IPS-11a (cell line): ENCODE measurements at regions not wholly inside any gene's neighbourhood (a gene's known extent, or its start where the extent isn't known, plus 50 kb on each side); places are given as distances from the start of the nearest gene placed in this dataset.
"Not testable (repeated sequence)": the region's sequence is repeated elsewhere in the genome, so short reads cannot be mapped to it uniquely, and the experiment has no call there.

Experiments used
- H3K4me3 ChIP-seq: one replicate; pipeline ENCODE4 v1.5.1; 2013; ENCODE audit warnings: low read depth, low read length, control low read depth

DNA sequence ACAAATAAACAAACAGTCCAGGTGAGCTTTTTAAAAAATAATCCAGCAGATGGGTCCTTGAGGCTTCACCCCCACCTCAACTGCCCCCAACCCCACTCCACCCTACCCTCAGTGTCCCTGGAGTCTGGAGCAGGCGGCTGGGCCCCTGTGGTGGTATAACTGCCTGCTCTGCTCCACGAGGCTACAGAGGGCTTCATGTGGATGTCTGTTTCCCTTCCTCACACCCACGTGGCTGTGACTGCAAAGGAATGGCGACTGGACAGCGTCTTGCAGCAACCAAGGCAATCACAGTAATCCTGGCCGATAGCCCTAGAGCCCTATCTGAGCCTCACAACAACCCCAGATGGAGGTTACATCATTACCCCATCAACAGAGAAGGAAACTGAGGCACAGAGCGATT, 76.5 kb downstream of the SLC2A10 start:
- H3K4me3 ChIP-seq: no peak overlapping the region

DNA sequence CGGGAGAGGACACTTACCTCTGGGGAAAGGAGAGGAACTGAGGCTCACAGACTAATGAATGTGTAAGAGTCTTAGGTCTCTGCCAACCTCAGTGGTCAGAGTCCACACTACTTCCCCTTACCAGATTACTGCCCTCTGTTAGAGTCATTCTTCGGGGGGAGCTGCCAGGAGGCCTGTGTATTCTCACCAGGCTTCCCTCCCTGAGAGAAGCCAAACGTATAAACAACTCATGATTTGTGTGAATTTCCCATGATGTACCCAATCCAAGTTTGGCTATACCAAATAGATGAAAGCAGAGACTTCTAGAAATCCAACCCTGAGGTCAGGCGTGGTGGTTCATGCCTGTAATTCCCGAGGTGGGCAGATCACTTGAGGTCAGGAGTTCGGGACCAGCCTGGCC, 77.1 kb downstream of the SLC2A10 start:
- no peak overlapping the region for H3K4me3 ChIP-seq

DNA sequence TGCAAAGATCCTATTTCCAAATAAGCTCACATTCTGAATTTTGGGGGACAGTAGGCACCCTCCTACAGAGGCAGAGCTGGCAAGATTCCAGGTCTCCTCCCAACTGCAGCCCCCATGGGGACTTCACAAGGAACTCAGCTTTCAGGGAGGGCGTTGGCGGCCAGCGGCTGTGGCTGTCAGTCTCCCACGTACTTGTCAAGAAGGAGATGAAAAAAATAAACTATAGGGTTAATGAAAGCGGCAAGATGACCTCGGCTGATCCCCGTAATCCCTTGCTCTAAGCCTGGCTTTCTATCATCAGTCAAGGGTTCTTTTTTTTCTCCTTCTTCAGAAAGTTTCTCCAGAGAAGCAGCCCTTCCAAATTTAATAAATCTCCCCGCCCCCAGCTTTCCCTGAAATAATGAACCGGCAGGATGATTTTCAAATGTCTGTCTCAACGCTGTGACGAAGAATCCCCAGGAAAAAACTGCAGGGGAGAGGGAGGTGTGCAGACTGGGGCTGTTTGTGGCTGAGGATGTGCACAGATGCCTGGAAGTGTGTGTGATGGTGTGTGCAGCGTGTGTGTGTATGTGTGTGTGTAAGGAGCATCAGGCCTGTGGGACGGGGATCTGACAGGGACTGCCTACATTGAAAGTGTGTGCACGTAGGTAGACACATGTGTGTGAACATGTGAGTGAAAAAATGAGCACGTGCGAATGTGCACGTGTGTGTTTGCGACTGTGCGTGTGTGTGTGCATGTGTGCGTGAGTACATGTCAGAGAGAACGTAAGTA, 78.7 kb downstream of the SLC2A10 start:
- no peak overlapping the region for H3K4me3 ChIP-seq

DNA sequence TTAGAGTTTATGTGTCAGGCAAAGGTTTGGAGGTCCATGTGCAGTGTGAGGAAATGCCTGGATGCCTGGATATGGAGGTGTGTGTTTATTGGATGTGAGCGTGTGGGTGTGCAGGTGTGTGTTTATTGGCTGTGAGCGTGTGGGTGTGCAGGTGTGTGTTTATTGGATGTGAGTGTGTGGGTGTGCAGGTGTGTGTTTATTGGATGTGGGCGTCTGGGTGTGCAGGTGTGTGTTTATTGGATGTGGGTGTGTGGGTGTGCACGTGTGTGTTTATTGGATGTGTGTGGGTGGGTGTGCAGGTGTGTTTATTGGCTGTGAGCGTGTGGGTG, 79.3 kb downstream of the SLC2A10 start:
- H3K4me3 ChIP-seq: not testable (repeated sequence)

DNA sequence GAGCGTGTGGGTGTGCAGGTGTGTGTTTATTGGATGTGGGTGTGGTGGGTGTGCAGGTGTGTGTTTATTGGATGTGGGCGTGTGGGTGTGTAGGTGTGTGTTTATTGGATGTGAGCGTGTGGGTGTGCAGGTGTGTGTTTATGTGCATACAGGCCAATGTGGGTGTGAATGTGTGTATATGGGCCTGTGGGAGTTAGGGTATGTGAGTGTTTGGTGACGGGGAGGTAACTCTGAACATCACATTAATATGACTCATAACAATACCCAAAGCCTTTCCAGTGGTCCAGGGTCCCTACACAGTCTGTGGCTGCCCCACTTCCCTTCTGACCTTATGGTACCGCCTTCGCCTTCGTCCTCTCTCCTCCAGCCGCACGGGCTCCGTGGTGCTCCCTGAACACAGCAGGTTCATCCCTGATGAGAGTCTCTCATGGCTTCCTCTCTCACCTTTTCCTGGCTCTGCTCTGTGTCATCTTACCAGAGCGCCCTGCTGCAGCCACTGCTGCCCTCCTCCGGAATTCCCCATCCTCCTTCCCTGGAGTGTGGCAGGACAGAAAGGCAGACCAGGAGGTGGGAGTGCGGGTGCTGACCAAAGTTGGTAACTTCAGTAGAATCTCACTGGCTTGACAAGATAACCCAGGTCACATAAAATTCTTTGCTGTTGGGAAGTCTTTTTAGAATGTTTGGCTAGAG, 80.0 kb downstream of the SLC2A10 start:
- no peak overlapping the region for H3K4me3 ChIP-seq

DNA sequence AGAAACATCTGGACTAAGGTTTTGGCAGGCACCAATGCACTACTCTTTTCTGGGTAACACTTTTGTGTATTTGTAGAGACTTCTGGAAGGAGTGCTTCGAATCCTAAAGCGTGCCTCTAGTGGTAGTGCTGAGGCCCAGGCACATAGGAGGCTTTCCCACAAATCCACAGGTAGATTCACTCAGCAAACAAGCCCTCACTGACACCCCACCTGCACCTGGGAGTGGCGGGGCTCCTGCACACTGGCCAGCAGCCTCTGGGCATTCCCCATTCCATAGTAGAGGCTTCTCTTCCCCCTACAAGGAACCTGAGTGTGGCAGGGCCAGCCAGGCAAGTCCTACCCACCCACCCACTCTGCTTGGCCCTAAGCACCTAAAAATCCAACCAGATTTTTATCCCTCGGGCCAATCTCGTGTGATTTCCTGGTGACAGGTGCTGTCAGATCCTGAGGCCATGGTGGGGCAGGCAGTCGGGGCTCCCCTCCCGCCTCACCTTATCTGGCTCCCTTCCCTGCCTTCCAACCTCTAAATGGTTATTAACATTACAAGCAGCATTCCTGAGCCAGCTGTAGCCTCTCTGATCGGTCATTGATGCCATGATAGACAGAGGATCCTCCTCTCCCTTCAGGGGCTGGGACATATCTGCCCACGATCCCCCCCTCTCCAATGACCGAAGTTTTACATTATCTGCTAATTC, 82.4 kb downstream of the SLC2A10 start:
- H3K4me3 ChIP-seq: no peak overlapping the region

DNA sequence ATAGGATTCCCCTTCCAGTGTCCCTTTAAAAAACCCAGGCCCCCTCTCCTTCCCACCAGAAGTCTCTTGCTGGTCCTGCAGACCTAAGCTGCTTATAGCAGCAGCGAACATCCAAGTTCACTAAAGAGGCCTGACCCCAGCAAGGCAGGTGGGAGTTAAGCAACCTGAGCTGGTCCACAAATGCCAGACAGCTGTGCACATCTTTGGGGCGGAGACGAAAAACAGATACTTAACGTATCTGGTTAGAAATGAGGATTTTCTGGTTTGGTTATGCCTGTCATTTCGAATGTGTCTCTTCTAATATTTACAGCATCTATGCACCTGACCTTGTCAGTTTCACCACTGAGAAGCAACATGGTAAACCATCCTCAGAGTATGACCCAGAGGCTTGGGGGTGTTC, 87.8 kb downstream of the SLC2A10 start:
- H3K4me3 ChIP-seq: no peak overlapping the region

DNA sequence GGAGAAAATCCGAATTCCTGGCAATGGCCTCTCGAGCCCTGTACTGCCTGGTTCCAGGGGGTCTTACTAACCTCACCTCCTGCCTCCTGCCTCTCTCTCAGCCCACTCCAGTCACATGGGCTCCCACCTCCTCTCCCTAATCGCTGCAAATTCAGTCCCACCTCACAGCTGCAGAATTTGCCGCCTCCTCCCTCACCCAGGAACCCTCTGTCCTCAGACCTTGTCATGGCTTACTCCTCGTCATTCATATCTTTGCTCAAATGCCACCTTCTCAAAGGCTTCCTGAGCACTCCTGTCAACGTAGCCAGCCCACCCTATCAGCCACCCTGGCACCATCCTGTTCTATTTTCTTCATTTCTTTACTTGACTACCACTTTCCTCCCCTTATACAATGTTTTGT, 89.0 kb downstream of the SLC2A10 start:
- H3K4me3 ChIP-seq: no peak overlapping the region

DNA sequence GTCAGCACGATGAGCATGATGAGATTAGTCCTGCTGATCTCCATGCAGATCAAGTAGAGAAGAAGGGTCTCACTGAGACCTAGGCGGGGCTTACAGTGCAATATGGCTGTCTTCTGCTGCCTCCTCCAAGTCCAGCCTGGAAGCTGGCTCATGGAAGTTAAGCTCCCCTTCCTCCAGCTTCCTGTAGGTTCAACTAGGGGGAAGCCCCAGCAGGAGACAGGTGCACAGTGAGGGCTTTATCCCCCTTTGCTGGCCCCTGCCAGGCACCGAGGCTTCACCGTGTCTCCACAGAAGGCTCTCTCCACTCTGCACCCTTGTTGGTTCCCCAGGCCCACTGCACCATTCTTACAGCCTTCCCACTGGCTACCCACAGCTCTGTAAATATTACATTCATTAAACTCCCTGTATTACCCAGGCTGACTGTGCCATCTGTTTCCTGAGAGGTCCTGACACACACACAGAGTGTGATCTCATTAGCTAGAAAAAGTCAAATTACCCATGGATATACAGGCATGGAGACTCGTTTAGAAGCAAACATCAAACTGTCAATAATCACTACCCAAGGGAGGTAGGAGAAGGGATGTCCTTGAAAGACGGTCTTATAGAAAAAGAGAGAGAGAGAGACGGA, 90.4 kb downstream of the SLC2A10 start:
- H3K4me3 ChIP-seq: no peak overlapping the region

DNA sequence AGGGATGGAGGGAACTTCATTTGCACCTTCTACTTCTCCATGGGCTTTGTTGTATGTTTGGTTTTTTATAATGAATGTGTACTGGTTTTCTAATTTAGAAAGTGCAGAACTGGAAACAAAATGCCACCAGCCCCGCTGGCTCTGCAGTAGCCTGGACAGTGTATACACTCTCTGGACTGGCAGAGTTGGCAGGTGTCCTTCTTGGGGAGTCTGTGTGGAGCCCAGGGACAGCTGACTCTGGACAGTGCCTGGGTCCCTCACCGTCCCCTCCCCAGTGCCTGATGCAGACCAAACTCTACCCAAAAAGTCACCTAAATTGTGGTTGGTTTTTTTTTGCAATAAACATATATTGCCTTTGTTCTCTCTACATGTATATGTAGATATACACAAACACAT, 91.0 kb downstream of the SLC2A10 start:
- no peak overlapping the region for H3K4me3 ChIP-seq

DNA sequence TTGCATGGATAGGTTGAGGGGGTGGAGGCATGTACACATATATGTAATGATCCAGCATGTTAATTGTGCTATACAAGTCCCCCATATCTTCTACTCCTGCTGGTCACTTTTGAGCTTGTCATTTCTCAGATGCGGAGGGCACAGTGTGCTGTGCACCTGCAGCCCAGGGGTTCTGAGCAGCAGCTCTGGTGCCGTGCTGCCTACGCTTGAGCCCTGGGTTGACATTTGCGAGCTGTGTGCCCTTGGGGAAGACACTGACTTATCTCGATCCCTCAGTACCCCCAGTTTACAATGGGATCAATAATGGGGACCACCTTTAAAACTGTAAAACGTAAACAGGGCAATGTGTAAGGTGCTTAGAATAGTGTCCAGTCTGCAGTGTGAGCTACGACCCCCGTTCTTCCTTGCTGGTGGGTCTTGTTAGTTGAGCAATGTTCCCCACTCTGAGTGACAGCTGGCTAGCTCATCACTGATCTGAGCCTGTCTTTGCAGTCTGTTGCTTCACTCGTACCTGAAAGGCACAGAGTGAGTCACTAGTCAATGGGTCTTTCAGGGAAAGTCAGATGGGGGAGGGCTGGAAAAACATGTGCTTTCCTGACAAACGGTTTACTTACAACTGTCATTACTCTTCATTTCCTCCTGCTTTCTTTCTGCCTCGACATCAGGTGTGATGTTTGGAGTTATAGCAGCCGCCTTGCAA, 91.7 kb downstream of the SLC2A10 start:
- no peak overlapping the region for H3K4me3 ChIP-seq

DNA sequence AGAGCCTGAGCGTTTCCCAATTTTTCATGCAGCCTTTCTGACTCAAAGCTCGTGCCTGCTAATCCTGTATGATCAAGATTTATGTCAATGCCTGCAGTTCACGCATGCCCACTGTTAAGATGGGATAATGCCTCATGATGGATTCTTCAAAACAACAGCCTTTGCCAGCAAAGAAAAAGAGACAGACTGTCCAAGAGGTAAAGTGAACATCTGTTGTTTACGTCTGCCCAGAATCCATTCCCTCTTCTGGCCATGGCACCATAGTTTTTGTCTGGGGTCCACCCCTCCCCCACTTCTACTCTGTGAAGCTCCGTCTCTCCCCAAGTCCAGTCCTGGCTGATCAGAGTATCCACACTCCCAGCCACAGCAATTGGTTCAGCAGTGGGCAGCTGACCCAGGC, 91.9 kb upstream of the EYA2 start:
- no peak overlapping the region for H3K4me3 ChIP-seq

DNA sequence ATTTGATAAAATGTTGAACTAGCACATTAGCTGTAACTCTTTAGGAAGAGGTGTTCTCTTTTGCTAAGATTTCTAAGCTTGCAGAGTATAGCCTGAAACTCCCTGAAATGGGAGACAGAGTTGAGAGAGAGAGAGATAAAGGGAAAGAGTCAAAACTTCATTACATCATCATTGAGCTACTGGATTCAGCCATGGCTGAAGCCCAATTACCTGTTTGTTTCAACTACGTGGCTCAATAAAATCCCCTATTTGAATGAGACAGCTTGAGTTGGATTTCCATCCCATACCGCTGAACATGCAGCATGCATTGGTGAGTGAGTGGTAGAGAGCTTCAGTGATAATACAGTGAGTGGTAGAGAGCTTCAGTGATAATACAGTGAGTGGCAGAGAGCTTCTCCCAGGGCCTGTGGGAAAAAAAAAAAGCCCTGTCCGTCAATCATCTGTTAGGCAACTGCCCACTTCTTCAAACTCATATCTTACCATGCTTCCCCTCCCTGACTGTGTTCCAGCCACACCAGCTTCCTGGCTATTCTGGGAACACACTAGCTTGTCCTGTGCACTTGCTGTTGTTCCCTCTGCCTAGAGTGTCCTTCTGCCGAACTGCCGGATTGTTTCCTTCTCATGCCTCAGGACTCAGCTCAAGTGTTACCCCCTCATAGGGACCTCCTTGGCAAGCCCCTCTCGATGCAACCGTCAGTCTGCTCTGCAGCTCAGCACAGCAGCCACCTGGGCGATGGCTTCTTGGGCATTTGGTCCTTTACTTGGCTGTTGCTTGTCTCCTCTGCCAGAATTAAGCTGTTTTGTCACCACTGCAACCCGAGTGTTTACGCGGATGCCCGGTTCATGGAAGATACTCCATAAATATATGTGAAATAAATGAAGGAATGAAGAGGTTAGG, 91.3 kb upstream of the EYA2 start:
- no peak overlapping the region for H3K4me3 ChIP-seq

DNA sequence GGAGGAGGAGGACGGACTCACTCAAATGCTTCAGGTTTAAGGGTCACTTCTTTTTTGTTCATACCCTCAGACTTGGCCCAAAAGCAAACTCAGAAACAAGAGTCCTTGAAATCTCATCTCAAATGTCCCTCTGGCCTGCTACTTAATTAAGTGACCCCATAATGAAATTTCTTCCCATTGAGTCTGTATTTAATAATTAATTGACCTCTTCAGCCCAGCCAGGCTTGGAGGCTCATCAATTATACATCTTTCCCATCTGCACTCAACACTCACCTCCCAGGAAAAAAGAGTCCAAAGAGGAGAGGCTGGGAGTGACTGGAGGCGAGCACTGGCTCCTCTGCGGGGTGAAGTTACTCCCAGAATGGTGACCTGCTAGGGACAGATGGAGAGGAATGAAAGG, 90.5 kb upstream of the EYA2 start:
- no peak overlapping the region for H3K4me3 ChIP-seq

DNA sequence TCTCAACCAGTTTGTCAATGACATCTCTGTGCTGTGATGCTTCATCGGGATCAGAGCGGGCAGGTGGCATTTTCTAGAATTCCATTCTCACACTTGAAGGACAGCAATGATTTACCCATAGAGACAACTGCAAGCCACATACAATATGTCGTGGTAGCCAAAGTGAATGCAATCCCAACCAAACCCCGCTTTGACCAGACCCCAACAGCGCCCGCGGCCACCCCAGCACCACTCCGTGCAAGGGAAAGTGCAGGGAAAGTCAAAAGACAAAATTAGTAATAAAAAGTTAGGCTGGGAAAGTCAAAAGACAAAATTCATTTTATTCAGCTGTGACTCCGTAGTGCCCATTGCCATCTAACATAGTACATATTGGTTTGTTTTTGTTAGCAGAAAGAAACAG, 88.8 kb upstream of the EYA2 start:
- H3K4me3 ChIP-seq: no peak overlapping the region

DNA sequence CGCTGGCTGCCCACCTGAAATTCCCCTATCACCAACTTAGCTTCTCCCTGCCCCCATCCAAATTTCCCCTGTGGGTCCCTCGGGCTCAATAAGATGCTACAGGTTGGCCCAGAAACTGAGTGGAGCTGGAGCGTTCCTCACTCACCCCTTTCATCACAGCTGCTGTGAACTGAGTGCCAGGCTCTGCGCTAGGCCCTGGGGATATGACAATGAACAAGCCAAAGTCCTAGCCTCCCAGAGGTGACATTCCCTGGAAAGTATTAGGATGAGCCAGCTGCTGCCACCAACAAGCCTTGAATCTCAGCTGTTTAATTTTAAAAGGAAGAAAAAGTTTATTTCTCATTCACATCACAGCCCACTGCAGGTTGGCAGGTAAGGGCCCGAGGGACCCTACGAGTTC, 86.6 kb upstream of the EYA2 start:
- no peak overlapping the region for H3K4me3 ChIP-seq

DNA sequence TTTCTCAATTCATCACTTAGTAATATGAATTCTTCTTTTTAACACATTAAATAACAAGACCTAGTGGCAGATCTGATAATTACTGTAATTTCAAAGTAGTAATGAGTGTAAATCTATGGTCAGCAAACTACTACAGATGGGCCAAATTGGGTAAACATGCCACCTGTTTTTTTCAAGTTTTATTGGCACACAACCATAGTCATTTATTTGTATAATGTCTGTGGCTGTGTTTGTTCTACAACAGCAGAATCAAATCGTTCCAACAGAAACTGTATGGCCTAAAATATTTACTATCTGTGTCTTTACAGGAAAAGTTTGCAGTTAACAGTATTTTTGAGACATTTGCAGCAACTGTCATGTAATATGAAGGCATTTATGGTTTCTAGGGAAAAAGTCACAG, 86.1 kb upstream of the EYA2 start:
- no peak overlapping the region for H3K4me3 ChIP-seq

DNA sequence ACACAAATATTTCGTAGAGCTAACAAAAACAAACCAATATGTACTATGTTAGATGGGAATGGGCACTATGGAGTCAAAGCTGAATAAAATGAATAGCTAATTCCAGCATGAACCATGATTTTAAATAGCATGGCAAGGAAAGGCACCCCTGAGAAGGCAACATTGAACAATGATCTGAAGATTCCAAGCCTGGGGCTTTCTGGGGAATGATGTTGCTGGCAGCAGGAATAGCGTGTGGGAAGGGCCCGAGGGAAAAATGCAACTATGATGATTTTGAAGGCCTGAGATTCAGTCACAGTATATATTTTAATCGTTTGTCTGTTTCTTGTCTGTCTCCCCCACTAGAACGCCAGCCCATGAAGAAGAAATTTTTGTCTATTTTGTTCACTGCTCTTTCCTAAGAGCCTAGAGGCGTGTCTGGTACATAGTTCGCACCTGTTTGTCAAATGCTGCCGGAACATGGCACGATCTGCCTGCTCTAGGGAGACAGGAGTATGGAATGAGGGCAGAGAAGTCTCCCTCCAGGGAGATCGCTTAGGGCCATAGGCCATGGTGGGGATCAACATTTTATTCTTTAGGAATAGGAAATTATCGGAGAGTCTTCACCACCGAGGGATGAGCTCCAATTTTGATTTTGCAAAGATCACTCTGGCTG, 84.8 kb upstream of the EYA2 start:
- H3K4me3 ChIP-seq: no peak overlapping the region

DNA sequence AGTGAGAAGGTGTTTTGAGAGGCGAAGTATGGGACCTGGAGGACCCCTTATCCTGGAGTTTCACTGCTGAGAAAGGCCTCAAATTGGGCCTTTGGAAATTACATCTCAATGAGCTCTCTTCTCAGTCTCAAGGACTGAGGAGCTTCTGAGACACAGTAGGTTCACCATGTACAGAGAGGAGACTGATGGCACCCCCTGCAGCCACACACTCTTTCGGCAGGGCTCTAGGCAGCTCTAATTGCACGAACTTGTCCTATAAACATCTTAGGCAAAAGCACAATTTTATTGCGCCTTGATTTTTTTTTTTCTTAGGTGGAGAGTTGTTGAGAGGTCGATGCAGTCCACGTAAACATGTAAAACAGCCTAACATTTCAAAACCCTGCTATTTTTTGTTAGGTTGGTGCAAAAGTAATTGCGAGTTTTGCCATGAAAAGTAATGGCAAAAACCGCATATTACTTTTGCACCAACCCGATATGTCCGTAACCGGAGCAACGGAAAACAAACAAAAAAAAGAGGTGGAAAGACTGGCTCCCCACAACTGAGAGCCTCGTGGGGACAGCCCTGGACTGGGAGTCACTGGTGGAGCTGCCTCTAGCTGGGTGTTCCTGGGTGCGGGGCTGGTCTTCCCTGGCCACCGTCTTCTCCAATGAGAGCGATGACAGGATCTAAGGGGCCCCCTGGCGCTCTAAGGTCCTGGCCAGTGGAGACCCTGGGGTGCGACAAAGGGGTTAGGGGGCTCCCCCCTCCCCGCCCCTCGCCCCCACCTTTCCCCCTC, 84.0 kb upstream of the EYA2 start:
- H3K4me3 ChIP-seq: no peak overlapping the region
